H9 (cell line): ENCODE measurements at regions not wholly inside any gene's neighbourhood (a gene's known extent, or its start where the extent isn't known, plus 50 kb on each side); places are given as distances from the start of the nearest gene placed in this dataset.

Experiments
- DNase-seq: peaks from one replicate; pipeline ENCODE4 v3.0.0-alpha.2; 2017
- H2AFZ ChIP-seq: one replicate; pipeline ENCODE4 v1.6.1; 2013; ENCODE audit warnings: mild to moderate bottlenecking, low read length, control low read depth, moderate library complexity
- H2AK5ac ChIP-seq: 2 replicates; pipeline ENCODE4 v1.6.1; 2013; ENCODE audit warnings: low read length, control low read depth, mixed read lengths; ENCODE audit not compliant: insufficient read length
- H2BK120ac ChIP-seq: one replicate; pipeline ENCODE4 v1.6.1; 2013; ENCODE audit warnings: low read depth, mild to moderate bottlenecking, low read length, control low read depth, inconsistent platforms; ENCODE audit not compliant: poor library complexity, severe bottlenecking
- H2BK12ac ChIP-seq: 2 replicates; pipeline ENCODE4 v1.6.1; 2013; ENCODE audit warnings: low read length, control low read depth, mixed read lengths, low read depth; ENCODE audit not compliant: insufficient read length
- H2BK15ac ChIP-seq: 2 replicates; pipeline ENCODE4 v1.6.1; 2013; ENCODE audit warnings: low read depth, low read length, control low read depth
- H2BK20ac ChIP-seq: one replicate; pipeline ENCODE4 v1.6.1; 2013; ENCODE audit warnings: low read depth, mild to moderate bottlenecking, low read length, control low read depth, inconsistent platforms; ENCODE audit not compliant: poor library complexity, severe bottlenecking
- H2BK5ac ChIP-seq: 2 replicates; pipeline ENCODE4 v1.6.1; 2013; ENCODE audit warnings: low read length, control low read depth, mixed read lengths; ENCODE audit not compliant: insufficient read length
- H3K14ac ChIP-seq: 2 replicates; pipeline ENCODE4 v1.6.1; 2013; ENCODE audit warnings: low read length, control low read depth; ENCODE audit not compliant: insufficient read depth
- H3K18ac ChIP-seq: 2 replicates; pipeline ENCODE4 v1.6.1; 2013; ENCODE audit warnings: low read depth, mild to moderate bottlenecking, mixed read lengths, low read length, control low read depth; ENCODE audit not compliant: insufficient read length
- H3K23ac ChIP-seq: 2 replicates; pipeline ENCODE4 v1.6.1; 2013; ENCODE audit warnings: low read length, control low read depth, mixed read lengths, low read depth; ENCODE audit not compliant: insufficient read length
- H3K23me2 ChIP-seq: 2 replicates; pipeline ENCODE4 v1.6.1; 2013; ENCODE audit warnings: low read depth, mild to moderate bottlenecking, mixed read lengths, low read length, control low read depth; ENCODE audit not compliant: insufficient read length, poor library complexity, severe bottlenecking
- H3K27ac ChIP-seq: 2 replicates; pipeline ENCODE4 v1.5.1; 2013; ENCODE audit warnings: low read length, control low read depth, mixed read lengths, low read depth; ENCODE audit not compliant: insufficient read length
- H3K27me3 ChIP-seq: 2 replicates; pipeline ENCODE4 v1.6.1; 2013; ENCODE audit warnings: low read length, control low read depth, inconsistent platforms; ENCODE audit not compliant: insufficient read depth
- H3K4ac ChIP-seq: 2 replicates; pipeline ENCODE4 v1.6.1; 2013; ENCODE audit warnings: low read depth, mild to moderate bottlenecking, control low read depth, inconsistent platforms, low read length, moderate library complexity
- H3K4me1 ChIP-seq: 2 replicates; pipeline ENCODE4 v1.6.1; 2013; ENCODE audit warnings: low read length, control low read depth, inconsistent platforms; ENCODE audit not compliant: insufficient read depth
- H3K4me2 ChIP-seq: 2 replicates; pipeline ENCODE4 v1.6.1; 2013; ENCODE audit warnings: low read length, control low read depth, mixed read lengths; ENCODE audit not compliant: insufficient read length, insufficient read depth
- H3K56ac ChIP-seq: 2 replicates; pipeline ENCODE4 v1.6.1; 2013; ENCODE audit warnings: low read depth, mild to moderate bottlenecking, mixed read lengths, low read length, control low read depth; ENCODE audit not compliant: insufficient read length
- H3K79me1 ChIP-seq: 2 replicates; pipeline ENCODE4 v1.6.1; 2013; ENCODE audit warnings: low read depth, mild to moderate bottlenecking, moderate library complexity, low read length, control low read depth, inconsistent platforms; ENCODE audit not compliant: insufficient read depth, poor library complexity, severe bottlenecking
- H3K79me2 ChIP-seq: 2 replicates; pipeline ENCODE4 v1.6.1; 2013; ENCODE audit warnings: low read length, control low read depth, inconsistent platforms; ENCODE audit not compliant: insufficient read depth
- H3K9ac ChIP-seq: 2 replicates; pipeline ENCODE4 v1.6.1; 2013; ENCODE audit warnings: low read length, control low read depth, mixed read lengths; ENCODE audit not compliant: insufficient read length; ENCODE audit errors: extremely low read depth
- H3K9me3 ChIP-seq: one replicate; pipeline ENCODE4 v1.6.1; 2013; ENCODE audit warnings: low read depth, low read length, inconsistent platforms; ENCODE audit not compliant: control insufficient read depth
- H3T11ph ChIP-seq: one replicate; pipeline ENCODE4 v1.6.1; 2013; ENCODE audit warnings: mild to moderate bottlenecking, low read length, control low read depth, inconsistent platforms
- H4K20me1 ChIP-seq: one replicate; pipeline ENCODE4 v1.6.1; 2013; ENCODE audit not compliant: control insufficient read depth, insufficient read length, insufficient read depth
- H4K5ac ChIP-seq: 2 replicates; pipeline ENCODE4 v1.6.1; 2013; ENCODE audit warnings: low read depth, mild to moderate bottlenecking, mixed read lengths, low read length, control low read depth; ENCODE audit not compliant: insufficient read length
- H4K8ac ChIP-seq: replicated peaks from 2 replicates; pipeline ENCODE4 v1.6.1; 2013; ENCODE audit warnings: low read length, control low read depth, mixed read lengths, low read depth; ENCODE audit not compliant: insufficient read length
- H4K91ac ChIP-seq: 2 replicates; pipeline ENCODE4 v1.6.1; 2013; ENCODE audit warnings: low read depth, mild to moderate bottlenecking, moderate library complexity, mixed read lengths, low read length, control low read depth; ENCODE audit not compliant: insufficient read length
- H3K27ac Mint-ChIP-seq, 3 experiments: 2 replicates in 2 of 3; 3 replicates in 1 of 3; pipeline ENCODE4 v1.8.0; 2020 to 2021; ENCODE audit warnings: mixed read lengths in 3 of 3, mild to moderate bottlenecking in 1 of 3, moderate library complexity in 1 of 3
- H3K27me3 Mint-ChIP-seq: 2 replicates; pipeline ENCODE4 v1.8.0; 2021; ENCODE audit warnings: low read depth, mild to moderate bottlenecking, moderate library complexity, mixed read lengths
- H3K36me3 Mint-ChIP-seq, 3 experiments: 2 replicates in 2 of 3; 3 replicates in 1 of 3; pipeline ENCODE4 v1.8.0; 2020 to 2021; ENCODE audit warnings: low read depth in 3 of 3, mixed read lengths in 3 of 3; ENCODE audit not compliant: insufficient read depth in 1 of 3
- H3K4me1 Mint-ChIP-seq, 2 experiments: 2 replicates each; pipeline ENCODE4 v1.8.0; 2020; ENCODE audit warnings: mixed read lengths in 2 of 2
- H3K4me3 Mint-ChIP-seq, 2 experiments: 2 replicates in 1 of 2; 3 replicates in 1 of 2; pipeline ENCODE4 v1.8.0; 2020 to 2021; ENCODE audit warnings: mild to moderate bottlenecking in 2 of 2, mixed read lengths in 2 of 2, moderate library complexity in 1 of 2
- H3K9me3 Mint-ChIP-seq, 2 experiments: 2 replicates in 1 of 2; 3 replicates in 1 of 2; pipeline ENCODE4 v1.8.0; 2020; ENCODE audit warnings: mild to moderate bottlenecking in 2 of 2, mixed read lengths in 2 of 2, moderate library complexity in 1 of 2
- WGBS: extraction: QIAGEN DNeasy Blood & Tissue Kit; methylation state at CpG from one replicate; pipeline ENCODE4 v1.1.7; 2013; ENCODE audit warnings: missing lambda C conversion rate, low lambda C conversion rate, mixed read lengths; ENCODE audit not compliant: insufficient read length; ENCODE audit errors: extremely low coverage; 5-methylcytosine and 5-hydroxymethylcytosine counted together
- TF ChIP-seq, protein P1 (sequence below): fragments of 200-600 bp; sonication (generic); conservative IDR thresholded peaks from 3 replicates; pipeline ENCODE4 v1.8.0; 2021; ENCODE audit warnings: antibody characterized with exemption, mild to moderate bottlenecking

DNA sequence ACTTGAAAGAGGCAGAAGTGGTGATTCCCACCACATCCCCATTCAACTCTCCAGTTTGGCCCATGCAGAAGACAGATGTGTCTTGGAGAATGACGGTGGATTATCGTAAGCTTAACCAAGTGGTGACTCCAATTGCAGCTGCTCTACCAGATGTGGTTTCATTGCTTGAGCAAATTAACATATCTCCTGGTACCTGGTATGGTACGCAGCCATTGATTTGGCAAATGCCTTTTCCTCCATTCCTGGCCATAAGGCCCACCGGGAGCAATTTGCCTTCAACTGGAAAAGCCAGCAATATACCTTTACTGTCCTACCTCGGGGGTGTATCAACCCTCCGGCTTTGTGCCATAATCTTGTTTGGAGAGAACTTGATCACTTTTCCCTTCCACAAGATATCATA, 411.5 kb upstream of the SMIM21 start:
- Histone ChIP-seq H2AFZ (no peak overlapping the region), H3K27ac (no peak overlapping the region), H3K56ac (no peak overlapping the region), H3K79me1 (no peaks in the 10 kb centered on the region), H3K4me1 (no peaks in the 10 kb centered on the region), H4K5ac (no peak overlapping the region), H2BK120ac (no peak overlapping the region), H3K18ac (no peak overlapping the region), H2BK12ac (no peak overlapping the region), H3K9ac (no peak overlapping the region), H3K4me2 (no peak overlapping the region), H2BK15ac (no peak overlapping the region), H2AK5ac (no peak overlapping the region), H3K23ac (no peak overlapping the region), H2BK20ac (no peak overlapping the region), H4K91ac (no peak overlapping the region), H3K27me3 (no peaks in the 10 kb centered on the region), H4K8ac (no peak overlapping the region), H3K9me3 (no peaks in the 10 kb centered on the region), H3K23me2 (no peaks in the 10 kb centered on the region), H4K20me1 (no peaks in the 10 kb centered on the region), H3K14ac (no peak overlapping the region), H2BK5ac (no peak overlapping the region), H3K4ac (no peak overlapping the region), H3K79me2 (no peaks in the 10 kb centered on the region), H3T11ph (no peak overlapping the region)
- TF ChIP-seq, protein P1, sequence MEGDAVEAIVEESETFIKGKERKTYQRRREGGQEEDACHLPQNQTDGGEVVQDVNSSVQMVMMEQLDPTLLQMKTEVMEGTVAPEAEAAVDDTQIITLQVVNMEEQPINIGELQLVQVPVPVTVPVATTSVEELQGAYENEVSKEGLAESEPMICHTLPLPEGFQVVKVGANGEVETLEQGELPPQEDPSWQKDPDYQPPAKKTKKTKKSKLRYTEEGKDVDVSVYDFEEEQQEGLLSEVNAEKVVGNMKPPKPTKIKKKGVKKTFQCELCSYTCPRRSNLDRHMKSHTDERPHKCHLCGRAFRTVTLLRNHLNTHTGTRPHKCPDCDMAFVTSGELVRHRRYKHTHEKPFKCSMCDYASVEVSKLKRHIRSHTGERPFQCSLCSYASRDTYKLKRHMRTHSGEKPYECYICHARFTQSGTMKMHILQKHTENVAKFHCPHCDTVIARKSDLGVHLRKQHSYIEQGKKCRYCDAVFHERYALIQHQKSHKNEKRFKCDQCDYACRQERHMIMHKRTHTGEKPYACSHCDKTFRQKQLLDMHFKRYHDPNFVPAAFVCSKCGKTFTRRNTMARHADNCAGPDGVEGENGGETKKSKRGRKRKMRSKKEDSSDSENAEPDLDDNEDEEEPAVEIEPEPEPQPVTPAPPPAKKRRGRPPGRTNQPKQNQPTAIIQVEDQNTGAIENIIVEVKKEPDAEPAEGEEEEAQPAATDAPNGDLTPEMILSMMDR: no peak
- peaks cover 0 to under 1% of the 10 kb centered on the region in 2 experiments; a peak in 2 of 4 replicates for H3K4me1 Mint-ChIP-seq
- H3K4me3 Mint-ChIP-seq: no peak overlapping the region
- H3K36me3 Mint-ChIP-seq: no peaks in the 10 kb centered on the region
- no peak overlapping the region for H3K27ac Mint-ChIP-seq
- DNase-seq: no peak
- no CpG with 5 or more reads among the region's 6 CpGs for WGBS
- no peaks in the 10 kb centered on the region for H3K27me3 Mint-ChIP-seq
- no peaks in the 10 kb centered on the region; a peak in 1 of 5 replicates for H3K9me3 Mint-ChIP-seq
